Fibroblast of lung (primary cell): ENCODE measurements at regions not wholly inside any gene's neighbourhood (a gene's known extent, or its start where the extent isn't known, plus 50 kb on each side); places are given as distances from the start of the nearest gene placed in this dataset.

Experiments used
- DNase-seq, 2 donors: peaks; one replicate each; pipeline versions ENCODE4 v3.0.0 to v3.0.0-alpha.2; 2010; ENCODE audit warnings: low read depth in 2 of 2
- H2AFZ ChIP-seq: 2 replicates; pipeline ENCODE4 v1.5.1; 2012; ENCODE audit warnings: low read length, control low read depth, inconsistent platforms
- H3K27ac ChIP-seq: 2 replicates; pipeline ENCODE4 v1.5.1; 2011; ENCODE audit warnings: low read length, control low read depth; ENCODE audit not compliant: insufficient read depth
- H3K27me3 ChIP-seq: 2 replicates; pipeline ENCODE4 v1.5.1; 2011; ENCODE audit warnings: mild to moderate bottlenecking, low read length; ENCODE audit not compliant: control insufficient read depth, insufficient read depth
- H3K36me3 ChIP-seq: 2 replicates; pipeline ENCODE4 v1.5.1; 2011; ENCODE audit warnings: low read length; ENCODE audit not compliant: control insufficient read depth, insufficient read depth
- H3K4me1 ChIP-seq: 2 replicates; pipeline ENCODE4 v1.5.1; 2011; ENCODE audit warnings: low read length; ENCODE audit not compliant: control insufficient read depth, insufficient read depth; ENCODE audit errors: extremely low read depth
- H3K4me2 ChIP-seq: 2 replicates; pipeline ENCODE4 v1.5.1; 2011; ENCODE audit warnings: low read length, control low read depth; ENCODE audit not compliant: insufficient read depth; ENCODE audit errors: extremely low read depth
- H3K4me3 ChIP-seq, 4 experiments: fragments of 200-600 bp in 1 of 4; sonication (generic) in 1 of 4; replicated peaks in 1 of 4; 2 replicates each; pipeline ENCODE4 v1.5.1; 2011 to 2016; ENCODE audit warnings: low read length in 4 of 4, low read depth in 3 of 4, mild to moderate bottlenecking in 3 of 4, control low read depth in 2 of 4, inconsistent platforms in 1 of 4, mixed read lengths in 1 of 4; ENCODE audit not compliant: insufficient read depth in 1 of 4; ENCODE audit errors: control extremely low read depth in 1 of 4
- H3K79me2 ChIP-seq: 2 replicates; pipeline ENCODE4 v1.5.1; 2012; ENCODE audit warnings: mild to moderate bottlenecking, low read length, inconsistent platforms; ENCODE audit not compliant: control insufficient read depth, insufficient read depth
- H3K9ac ChIP-seq: 2 replicates; pipeline ENCODE4 v1.5.1; 2011; ENCODE audit warnings: mild to moderate bottlenecking, low read length, control low read depth; ENCODE audit not compliant: insufficient read depth
- H3K9me3 ChIP-seq: 2 replicates; pipeline ENCODE4 v1.5.1; 2012; ENCODE audit warnings: low read depth, low read length; ENCODE audit not compliant: control insufficient read depth, insufficient read depth
- H4K20me1 ChIP-seq: 2 replicates; pipeline ENCODE4 v1.5.1; 2011; ENCODE audit warnings: low read length; ENCODE audit not compliant: control insufficient read depth, insufficient read depth; ENCODE audit errors: extremely low read depth
- EZH2 ChIP-seq: IDR thresholded peaks from 2 replicates; pipeline ENCODE4 v1.5.1; 2012; ENCODE audit warnings: low read length, control low read depth, mild to moderate bottlenecking; ENCODE audit errors: missing control alignments
- TF ChIP-seq, protein P1 (sequence below), 2 donors: IDR thresholded peaks in 1 of 2; conservative IDR thresholded peaks in 1 of 2; 1 replicate in 1 of 2; 2 replicates in 1 of 2; pipeline ENCODE4 v1.5.1; 2011 to 2012; ENCODE audit warnings: low read length in 2 of 2, control low read depth in 1 of 2, inconsistent platforms in 1 of 2, low read depth in 1 of 2, mild to moderate bottlenecking in 1 of 2

DNA sequence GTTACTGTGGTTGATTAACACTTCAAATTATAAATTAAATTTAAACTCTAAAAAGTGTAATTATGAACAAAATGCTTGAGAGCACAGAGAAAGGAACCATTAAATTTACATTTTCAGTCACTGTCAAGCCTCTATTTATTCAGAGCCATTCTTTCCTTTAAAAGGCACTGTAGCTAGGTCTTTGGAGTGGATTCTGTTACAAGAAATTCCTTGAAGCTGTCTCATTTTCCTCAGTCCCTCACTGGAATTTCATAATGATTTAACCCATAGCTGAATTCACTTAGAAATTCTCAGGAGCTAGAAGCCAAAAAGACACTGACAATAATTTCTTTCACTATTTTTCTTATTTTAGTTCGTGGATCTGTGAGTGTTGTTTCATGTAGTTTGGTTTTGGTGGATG lies 81.2 kb upstream of the TCF12 start:
- H3K9ac ChIP-seq, result no peak overlapping the region
- H3K27ac ChIP-seq, result no peak overlapping the region
- H3K4me1 ChIP-seq, result no peaks in the 10 kb centered on the region
- H3K79me2 ChIP-seq, result no peaks in the 10 kb centered on the region
- H3K27me3 ChIP-seq, result no peaks in the 10 kb centered on the region
- DNase-seq, result peak; percentile 11 to 78
- H3K4me3 ChIP-seq, result no peak overlapping the region
- H4K20me1 ChIP-seq, result no peaks in the 10 kb centered on the region
- no peak for TF ChIP-seq EZH2
- TF ChIP-seq, protein P1, sequence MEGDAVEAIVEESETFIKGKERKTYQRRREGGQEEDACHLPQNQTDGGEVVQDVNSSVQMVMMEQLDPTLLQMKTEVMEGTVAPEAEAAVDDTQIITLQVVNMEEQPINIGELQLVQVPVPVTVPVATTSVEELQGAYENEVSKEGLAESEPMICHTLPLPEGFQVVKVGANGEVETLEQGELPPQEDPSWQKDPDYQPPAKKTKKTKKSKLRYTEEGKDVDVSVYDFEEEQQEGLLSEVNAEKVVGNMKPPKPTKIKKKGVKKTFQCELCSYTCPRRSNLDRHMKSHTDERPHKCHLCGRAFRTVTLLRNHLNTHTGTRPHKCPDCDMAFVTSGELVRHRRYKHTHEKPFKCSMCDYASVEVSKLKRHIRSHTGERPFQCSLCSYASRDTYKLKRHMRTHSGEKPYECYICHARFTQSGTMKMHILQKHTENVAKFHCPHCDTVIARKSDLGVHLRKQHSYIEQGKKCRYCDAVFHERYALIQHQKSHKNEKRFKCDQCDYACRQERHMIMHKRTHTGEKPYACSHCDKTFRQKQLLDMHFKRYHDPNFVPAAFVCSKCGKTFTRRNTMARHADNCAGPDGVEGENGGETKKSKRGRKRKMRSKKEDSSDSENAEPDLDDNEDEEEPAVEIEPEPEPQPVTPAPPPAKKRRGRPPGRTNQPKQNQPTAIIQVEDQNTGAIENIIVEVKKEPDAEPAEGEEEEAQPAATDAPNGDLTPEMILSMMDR (conservative IDR thresholded peaks at IDR 0.05 in 1 of 2, IDR thresholded peaks at IDR 0.05 in 1 of 2; ENCODE audit: low read depth in 1 of 2, low read length in 2 of 2), result no peak
- no peaks in the 10 kb centered on the region for H3K9me3 ChIP-seq
- H3K36me3 ChIP-seq, result no peaks in the 10 kb centered on the region
- H3K4me2 ChIP-seq, result no peak overlapping the region
- no peak overlapping the region for H2AFZ ChIP-seq

DNA sequence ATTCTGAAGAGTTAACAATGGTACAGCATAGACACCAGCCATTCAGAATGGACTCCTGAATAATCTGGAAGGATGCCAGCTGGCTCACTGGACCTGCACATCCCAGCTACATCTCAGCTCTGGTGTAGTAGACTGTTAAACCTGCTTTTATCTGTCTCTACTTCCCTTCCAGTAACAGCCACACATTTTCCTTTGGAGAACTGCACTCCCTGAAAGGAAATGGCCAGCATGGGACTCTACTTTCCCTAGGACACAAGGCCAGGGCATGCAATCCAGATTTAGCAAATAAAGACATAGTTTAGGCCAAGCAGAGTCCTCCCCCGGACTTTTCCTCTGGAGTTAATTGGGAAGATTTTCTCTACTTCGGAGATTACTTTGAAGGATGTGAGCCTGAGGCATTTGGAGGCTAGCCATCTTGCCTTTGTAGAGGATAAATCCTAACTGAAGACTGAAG lies 82.7 kb upstream of the TCF12 start:
- no peaks in the 10 kb centered on the region for H3K79me2 ChIP-seq
- no peak for DNase-seq
- H3K9me3 ChIP-seq, result no peaks in the 10 kb centered on the region
- TF ChIP-seq, protein P1 (conservative IDR thresholded peaks at IDR 0.05 in 1 of 2, IDR thresholded peaks at IDR 0.05 in 1 of 2; ENCODE audit: low read depth in 1 of 2, low read length in 2 of 2), result no peak
- TF ChIP-seq EZH2, result no peak
- no peak overlapping the region for H2AFZ ChIP-seq
- no peaks in the 10 kb centered on the region for H3K27me3 ChIP-seq
- no peaks in the 10 kb centered on the region for H3K4me1 ChIP-seq
- no peak overlapping the region for H3K27ac ChIP-seq
- no peak overlapping the region for H3K9ac ChIP-seq
- H3K36me3 ChIP-seq, result no peaks in the 10 kb centered on the region
- no peaks in the 10 kb centered on the region for H4K20me1 ChIP-seq
- no peak overlapping the region for H3K4me2 ChIP-seq
- H3K4me3 ChIP-seq, result no peak overlapping the region

DNA sequence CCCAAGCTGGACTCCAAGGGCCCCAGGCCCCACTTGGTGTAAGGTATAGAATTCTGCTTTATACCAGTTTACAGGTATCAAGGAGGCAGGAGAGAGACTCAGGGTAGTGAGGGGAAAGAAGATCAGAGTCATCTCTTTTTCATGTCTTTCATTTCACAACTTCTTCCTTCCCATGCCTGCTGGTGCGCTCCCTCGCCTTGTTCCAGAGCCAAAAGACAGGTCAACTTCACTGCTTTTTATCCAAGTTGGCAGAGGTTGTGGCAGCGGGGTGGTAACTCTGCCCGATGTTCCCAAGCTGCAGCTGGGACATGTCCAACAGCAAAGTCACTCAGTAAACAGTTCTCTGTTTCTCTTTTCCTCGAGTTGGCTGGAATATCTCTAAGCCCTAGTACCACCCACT lies 86.3 kb upstream of the TCF12 start:
- Histone ChIP-seq H3K4me1 (no peaks in the 10 kb centered on the region), H3K27ac (no peak overlapping the region), H3K4me3 (no peak overlapping the region), H3K9me3 (no peaks in the 10 kb centered on the region), H3K9ac (no peak overlapping the region), H3K79me2 (no peaks in the 10 kb centered on the region), H3K27me3 (no peaks in the 10 kb centered on the region), H4K20me1 (no peaks in the 10 kb centered on the region), H3K4me2 (peak overlapping the region; percentile 7), H2AFZ (peak overlapping the region; percentile 9), H3K36me3 (no peaks in the 10 kb centered on the region)
- no peak for TF ChIP-seq EZH2
- TF ChIP-seq, protein P1 (conservative IDR thresholded peaks at IDR 0.05 in 1 of 2, IDR thresholded peaks at IDR 0.05 in 1 of 2; ENCODE audit: low read depth in 1 of 2, low read length in 2 of 2), result no peak
- peak in 1 of 2 donors; percentile 59 for DNase-seq
